ENCODE measurements at regions not wholly inside any gene's neighbourhood (a gene's known extent, or its start where the extent isn't known, plus 50 kb on each side); places are given as distances from the start of the nearest gene placed in this dataset.

DNA sequence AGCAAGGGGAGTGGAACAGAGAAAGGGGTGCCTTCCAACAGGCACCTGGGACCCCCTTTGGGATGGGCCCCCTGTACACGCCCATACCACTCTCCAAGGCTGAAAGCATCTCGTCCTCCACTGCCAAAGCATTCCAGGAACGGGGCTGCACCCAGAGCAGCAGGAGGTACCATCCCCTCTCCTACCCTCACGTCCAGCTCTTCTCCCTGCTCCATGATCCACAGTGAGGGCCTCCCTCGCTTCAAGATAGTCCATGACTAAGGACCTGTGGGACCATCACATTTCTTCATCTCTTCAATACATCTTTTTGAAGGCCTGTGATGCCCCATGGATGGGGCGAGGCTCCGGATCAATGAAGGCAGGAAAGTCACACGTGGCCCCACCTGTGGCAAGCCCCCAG lies 209.9 kb downstream of the ANKRD60 start:
- TF ChIP-seq EZH2phosphoT487 (IDR thresholded peaks at IDR 0.05; ENCODE audit: borderline replicate concordance, low read length) (no peak), CTCF (conservative IDR thresholded peaks at IDR 0.05; ENCODE audit: low read depth, low read length) (no peak), EZH2 (IDR thresholded peaks at IDR 0.05; ENCODE audit: low read length, unreplicated experiment) (no peak)
